BLaER1 treated with 17β-estradiol and CSF1 and Interleukin-3, amounts not matched to agents 10 nM and 100 nM (cell line): ENCODE measurements at regions not wholly inside any gene's neighbourhood (a gene's known extent, or its start where the extent isn't known, plus 50 kb on each side); places are given as distances from the start of the nearest gene placed in this dataset.
"Not testable (repeated sequence)": the region's sequence is repeated elsewhere in the genome, so short reads cannot be mapped to it uniquely, and the experiment has no call there.

ENCODE experiments used
- H3K27ac ChIP-seq, 11 experiments: shearing (Covaris generic); formaldehyde crosslinking; 2 replicates each; pipeline ENCODE4 v1.8.1; 2022
- H3K27me3 ChIP-seq, 11 experiments: shearing (Covaris generic); formaldehyde crosslinking; 2 replicates each; pipeline ENCODE4 v1.8.1; 2022
- H3K36me3 ChIP-seq, 11 experiments: shearing (Covaris generic); formaldehyde crosslinking; 2 replicates each; pipeline ENCODE4 v1.8.1; 2022
- H3K4me1 ChIP-seq, 10 experiments: shearing (Covaris generic); formaldehyde crosslinking; 2 replicates each; pipeline ENCODE4 v1.8.1; 2022
- H3K4me2 ChIP-seq, 11 experiments: shearing (Covaris generic); formaldehyde crosslinking; 2 replicates each; pipeline ENCODE4 v1.8.1; 2022
- H3K4me3 ChIP-seq, 10 experiments: shearing (Covaris generic); formaldehyde crosslinking; 2 replicates each; pipeline ENCODE4 v1.8.1; 2022
- H3K9ac ChIP-seq, 11 experiments: shearing (Covaris generic); formaldehyde crosslinking; 2 replicates each; pipeline ENCODE4 v1.8.1; 2022
- H3K9me3 ChIP-seq, 11 experiments: shearing (Covaris generic); formaldehyde crosslinking; replicated peaks in 1 of 11; 2 replicates each; pipeline ENCODE4 v1.8.1; 2022
- H4K20me1 ChIP-seq, 11 experiments: shearing (Covaris generic); formaldehyde crosslinking; 2 replicates each; pipeline ENCODE4 v1.8.1; 2022
- Cebpa-rat ChIP-seq, 11 experiments: shearing (Covaris generic); IDR thresholded peaks; 2 replicates each; pipeline ENCODE4 v1.8.1; 2022

DNA sequence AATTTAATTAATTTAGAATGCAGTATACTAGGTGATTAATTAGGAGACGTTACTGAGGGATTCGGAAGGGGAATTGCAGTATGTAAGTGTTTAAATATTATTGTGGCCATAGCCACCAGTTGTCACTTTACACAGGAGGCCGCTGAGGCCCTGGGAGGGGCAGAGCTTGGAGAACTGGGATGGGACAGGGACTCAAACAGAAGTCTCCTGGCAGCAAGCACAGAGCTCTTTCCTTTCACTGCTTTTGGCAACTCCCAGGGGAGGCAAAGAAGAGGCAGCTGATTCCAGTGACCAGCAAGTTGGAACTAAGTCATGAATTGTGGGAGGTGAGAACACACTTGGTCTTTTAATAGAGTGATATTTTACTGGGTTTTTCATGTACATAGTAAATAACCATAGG, 248.6 kb downstream of the RPLP1 start:
- H4K20me1 ChIP-seq: peaks cover 0 to 4% (median 0%) of the 10 kb centered on the region in 11 experiments; a peak in 1 of 22 replicates
- H3K27me3 ChIP-seq: peaks cover 0 to 5% (median 0%) of the 10 kb centered on the region in 11 experiments; a peak in 3 of 22 replicates

DNA sequence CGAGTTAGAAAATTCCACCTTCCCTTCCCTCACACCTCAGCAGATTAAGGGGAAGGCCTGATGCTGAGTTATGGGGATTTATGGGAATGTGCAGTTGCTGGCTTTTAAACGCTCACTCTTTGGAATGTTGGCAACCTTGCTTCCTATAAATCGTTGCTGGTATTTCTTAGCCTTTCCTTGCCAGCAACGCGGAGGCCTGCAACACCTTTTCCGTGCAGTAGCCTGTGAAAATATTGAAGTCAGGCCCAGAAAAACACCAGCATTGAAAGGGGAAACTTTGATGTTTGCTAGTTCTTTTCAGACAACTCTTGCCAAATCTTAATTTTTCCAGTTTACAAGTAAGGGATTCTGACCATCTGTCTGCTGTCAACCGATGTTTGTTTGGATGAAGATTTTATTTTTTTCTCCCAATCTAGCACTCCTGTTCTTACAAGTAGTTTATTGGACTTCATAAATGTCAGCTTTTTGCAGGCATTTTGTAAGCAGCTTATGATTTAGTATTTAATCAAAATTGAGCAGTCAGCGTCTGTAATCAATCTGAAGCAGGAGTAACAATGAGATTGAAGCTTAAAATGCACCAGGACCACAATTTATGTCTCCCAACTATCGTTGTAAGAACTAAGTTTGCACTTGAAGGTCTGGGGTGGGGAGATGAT, 251.0 kb downstream of the RPLP1 start:
- H3K27ac ChIP-seq: no peak overlapping the region
- peaks cover 0 to 2% (median 0%) of the 10 kb centered on the region in 10 experiments; a peak in 3 of 20 replicates for H3K4me1 ChIP-seq
- no peaks in the 10 kb centered on the region for H3K36me3 ChIP-seq
- H3K27me3 ChIP-seq: peaks cover 0 to 4% (median 0%) of the 10 kb centered on the region in 11 experiments; a peak in 1 of 22 replicates
- no peak overlapping the region for H3K4me2 ChIP-seq
- H3K9me3 ChIP-seq: peaks cover 15 to 61% (median 33%) of the 10 kb centered on the region in 11 experiments
- no peaks in the 10 kb centered on the region for H4K20me1 ChIP-seq
- no peak overlapping the region for H3K4me3 ChIP-seq
- no peak overlapping the region for H3K9ac ChIP-seq
- TF ChIP-seq Cebpa-rat (IDR thresholded peaks at IDR 0.05): no peak

More for the DNA sequence above, 248.6 kb downstream of the RPLP1 start:
- Histone ChIP-seq H3K36me3 (no peaks in the 10 kb centered on the region), H3K27ac (no peak overlapping the region), H3K4me1 (peaks cover 0 to 25% (median 0%) of the 10 kb centered on the region in 10 experiments; a peak in 5 of 20 replicates), H3K9ac (no peak overlapping the region), H3K9me3 (peaks cover 0 to 36% (median 9%) of the 10 kb centered on the region in 11 experiments; a peak in 14 of 22 replicates), H3K4me2 (no peak overlapping the region), H3K4me3 (no peak overlapping the region)
- TF ChIP-seq Cebpa-rat (IDR thresholded peaks at IDR 0.05): no peak

DNA sequence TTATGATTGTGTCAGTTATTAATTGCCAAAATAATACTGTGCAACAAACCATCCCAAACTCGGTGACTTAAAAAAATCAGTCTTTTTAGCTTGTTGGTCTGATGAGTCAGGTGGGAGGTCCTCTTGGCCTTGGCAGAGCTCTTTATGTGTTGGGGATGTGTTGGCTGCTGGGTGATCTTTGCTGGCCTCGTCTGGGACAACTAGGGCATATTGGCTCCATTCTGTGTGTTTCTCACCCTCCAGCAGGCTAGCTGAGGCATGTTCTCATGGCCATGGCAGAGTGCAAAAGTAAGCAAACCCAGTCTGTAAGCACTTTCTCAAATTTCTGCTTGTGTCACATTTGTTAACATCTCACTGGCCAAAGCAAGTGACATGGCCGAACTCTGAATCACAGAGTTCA, 251.6 kb downstream of the RPLP1 start:
- Histone ChIP-seq H3K9me3 (peaks cover 20 to 67% (median 39%) of the 10 kb centered on the region in 11 experiments), H3K27me3 (peaks cover 0 to 4% (median 0%) of the 10 kb centered on the region in 11 experiments; a peak in 1 of 22 replicates), H3K4me1 (no peaks in the 10 kb centered on the region), H4K20me1 (no peaks in the 10 kb centered on the region), H3K36me3 (no peaks in the 10 kb centered on the region), H3K4me2 (no peak overlapping the region), H3K27ac (no peak overlapping the region), H3K9ac (no peak overlapping the region), H3K4me3 (no peak overlapping the region)
- TF ChIP-seq Cebpa-rat (IDR thresholded peaks at IDR 0.05): no peak

- no peak overlapping the region for H3K27ac ChIP-seq
- no peaks in the 10 kb centered on the region for H3K4me1 ChIP-seq
- no peaks in the 10 kb centered on the region for H4K20me1 ChIP-seq
- H3K4me3 ChIP-seq: no peak overlapping the region
- H3K4me2 ChIP-seq: no peak overlapping the region
- no peak for TF ChIP-seq Cebpa-rat (IDR thresholded peaks at IDR 0.05)
- peaks cover 25 to 71% (median 43%) of the 10 kb centered on the region in 11 experiments for H3K9me3 ChIP-seq
- H3K27me3 ChIP-seq: peaks cover 0 to 7% (median 0%) of the 10 kb centered on the region in 11 experiments; a peak in 1 of 22 replicates
- no peaks in the 10 kb centered on the region for H3K36me3 ChIP-seq
- no peak overlapping the region for H3K9ac ChIP-seq
These were observed 252.1 kb downstream of the RPLP1 start for GRCh38 chr15:69704700-69705099.

DNA sequence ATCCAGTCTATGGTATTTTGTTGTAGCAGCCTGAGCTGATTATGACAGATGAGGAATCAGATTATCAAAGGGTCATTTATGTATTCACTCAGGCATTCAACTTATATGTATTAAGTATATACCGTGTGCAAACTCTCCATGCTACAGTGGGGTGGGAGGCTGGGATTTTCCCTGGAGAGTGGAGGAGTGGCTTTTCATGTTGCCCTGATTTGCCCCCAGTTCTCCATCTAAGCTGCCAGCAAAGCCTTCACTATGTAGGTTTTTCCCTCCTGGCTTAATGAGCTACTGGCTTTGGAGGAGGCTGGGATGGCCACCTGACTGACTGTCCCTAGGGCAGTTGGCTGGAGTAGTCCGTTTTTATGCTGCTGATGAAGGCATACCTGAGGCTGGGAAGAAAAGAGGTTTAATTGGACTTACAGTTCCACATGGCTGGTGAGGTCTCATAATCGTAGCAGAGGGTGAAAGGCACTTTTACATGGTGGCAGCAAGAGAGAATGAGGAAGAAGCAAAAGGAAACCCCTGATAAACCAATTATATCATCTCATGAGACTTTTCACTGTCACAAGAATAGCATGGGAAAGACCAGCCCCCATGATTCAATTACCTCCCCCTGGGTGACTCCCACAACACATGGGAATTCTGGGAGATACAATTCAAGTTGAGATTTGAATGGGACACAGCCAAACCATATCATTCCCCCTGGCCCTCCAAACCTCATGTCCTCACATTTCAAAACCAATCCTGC, 253.9 kb downstream of the RPLP1 start:
- Histone ChIP-seq H3K4me2 (no peak overlapping the region), H3K27me3 (peaks cover 0 to 15% (median 0%) of the 10 kb centered on the region in 11 experiments; a peak in 3 of 22 replicates), H3K9ac (no peak overlapping the region), H3K36me3 (no peaks in the 10 kb centered on the region), H4K20me1 (no peaks in the 10 kb centered on the region), H3K4me3 (no peak overlapping the region), H3K4me1 (no peaks in the 10 kb centered on the region), H3K27ac (no peak overlapping the region), H3K9me3 (peaks cover 26 to 74% (median 48%) of the 10 kb centered on the region in 11 experiments)
- no peak for TF ChIP-seq Cebpa-rat (IDR thresholded peaks at IDR 0.05)

DNA sequence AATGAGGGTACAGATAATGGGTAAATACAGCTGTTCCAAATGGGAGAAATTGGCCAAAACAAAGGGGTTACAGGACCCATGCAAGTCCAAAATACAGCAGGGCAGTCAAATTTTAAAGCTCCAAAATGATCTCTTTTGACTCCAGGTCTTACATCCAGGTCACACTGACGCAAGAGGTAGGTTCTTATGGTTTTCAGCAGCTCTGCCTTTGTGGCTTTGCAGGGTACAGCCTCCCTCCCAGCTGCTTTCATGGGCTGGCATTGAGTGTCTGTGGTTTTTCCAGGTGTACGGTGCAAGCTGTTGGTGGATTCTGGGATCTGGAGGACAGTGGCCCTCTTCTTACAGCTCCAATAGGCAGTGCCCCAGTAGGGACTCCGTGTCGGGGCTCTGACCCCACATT, 254.6 kb downstream of the RPLP1 start:
- H3K36me3 ChIP-seq, H3K9ac ChIP-seq, H3K4me1 ChIP-seq, H3K27ac ChIP-seq, H3K4me3 ChIP-seq, H4K20me1 ChIP-seq, H3K4me2 ChIP-seq: not testable (repeated sequence)
- Histone ChIP-seq H3K27me3 (peaks cover 0 to 15% (median 0%) of the 10 kb centered on the region in 11 experiments; a peak in 3 of 22 replicates), H3K9me3 (peaks cover 26 to 74% (median 48%) of the 10 kb centered on the region in 11 experiments)

DNA sequence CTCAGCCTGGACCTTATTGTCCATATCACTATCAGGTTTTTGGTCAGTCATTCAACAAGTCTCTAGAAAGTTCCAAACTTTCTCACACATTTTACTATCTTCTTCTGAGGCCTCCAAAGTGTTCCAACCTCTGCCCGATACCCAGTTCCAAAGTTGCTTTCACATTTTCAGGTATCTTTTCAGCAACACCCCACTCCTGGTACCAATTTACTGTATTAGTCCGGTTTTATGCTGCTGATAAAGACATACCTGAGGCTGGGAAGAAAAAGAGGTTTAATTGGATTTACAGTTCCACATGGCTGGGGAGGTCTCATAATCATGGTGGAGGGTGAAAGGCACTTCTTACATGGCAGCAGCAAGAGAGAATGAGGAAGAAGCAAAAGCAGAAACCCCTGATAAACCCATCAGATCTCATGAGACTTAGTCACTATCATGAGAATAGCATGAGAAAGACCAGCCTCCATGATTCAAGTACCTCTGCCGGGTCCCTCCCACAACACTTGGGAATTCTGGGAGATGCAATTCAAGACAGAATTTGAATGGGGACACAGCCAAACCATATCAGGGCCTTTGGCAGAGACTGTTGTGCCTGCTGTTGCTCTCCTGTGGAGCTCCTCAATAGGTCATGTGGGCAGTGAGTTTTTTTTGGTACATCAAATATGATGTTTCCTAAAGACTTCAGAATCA, 256.0 kb downstream of the RPLP1 start:
- not testable (repeated sequence) for H3K4me2 ChIP-seq, H3K27ac ChIP-seq, H4K20me1 ChIP-seq, H3K9ac ChIP-seq, H3K4me1 ChIP-seq, H3K4me3 ChIP-seq, H3K36me3 ChIP-seq
- Histone ChIP-seq H3K9me3 (peaks cover 25 to 63% (median 43%) of the 10 kb centered on the region in 11 experiments), H3K27me3 (peaks cover 0 to 16% (median 0%) of the 10 kb centered on the region in 11 experiments; a peak in 3 of 22 replicates)

- H3K27ac ChIP-seq: no peak overlapping the region
- no peak for TF ChIP-seq Cebpa-rat (IDR thresholded peaks at IDR 0.05)
- H3K9ac ChIP-seq: no peak overlapping the region
These were observed 260.4 kb downstream of the RPLP1 start for GRCh38 chr15:69712991-69713390.

More at GRCh38 chr15:69712991-69713390, 260.4 kb downstream of the RPLP1 start:
- Histone ChIP-seq H3K4me3 (no peak overlapping the region), H3K36me3 (no peaks in the 10 kb centered on the region), H3K27me3 (peaks cover 0 to 30% (median 14%) of the 10 kb centered on the region in 11 experiments; a peak in 10 of 22 replicates), H3K9me3 (peaks cover 14 to 27% (median 19%) of the 10 kb centered on the region in 11 experiments), H3K4me2 (no peak overlapping the region), H4K20me1 (no peaks in the 10 kb centered on the region), H3K4me1 (peaks cover 0 to 31% (median 8%) of the 10 kb centered on the region in 10 experiments; a peak in 12 of 20 replicates)
